K562 (cell line): ENCODE measurements at regions not wholly inside any gene's neighbourhood (a gene's known extent, or its start where the extent isn't known, plus 50 kb on each side); places are given as distances from the start of the nearest gene placed in this dataset.

Source experiments
- ATAC-seq: fragments of 200-7000 bp; cut with Tn5 transposase; 3 replicates; pipeline ENCODE4 v1.9.1; 2020; ENCODE audit warnings: moderate library complexity
- BruUV-seq: library from RNA; stranded (reverse); fragments of 400-500 nt; replicated peaks from 2 replicates; lab custom pipeline; 2021; lab: Mats Ljungman, UMichigan
- CTCF ChIA-PET: fragments of 300-600 bp; formaldehyde crosslinking; extraction: SDS; loops from one replicate; lab custom pipeline; 2021; ENCODE audit warnings: low intra/inter-chr PET ratio; lab: Yijun Ruan, JAX
- POLR2A ChIA-PET: fragments of 300-600, 350-650 bp; sonication (Branson Sonifier 250); formaldehyde crosslinking; extraction: SDS; loops from one replicate; lab custom pipeline; 2021; ENCODE audit warnings: antibody characterized with exemption, inconsistent platforms; lab: Yijun Ruan, JAX
- DNase-seq, 4 experiments: peaks; one replicate each; pipeline versions ENCODE4 v3.0.0 to v3.0.0-alpha.2; 2011 to 2018; ENCODE audit warnings: low spot score in 3 of 4, mixed read lengths in 3 of 4; ENCODE audit errors: extremely low read depth in 1 of 4
- FAIRE-seq: peaks from 2 replicates; lab custom pipeline; 2011; peaks lifted over from hg19 to GRCh38; lab: Jason Lieb, UNC
- H2AFZ ChIP-seq: 2 replicates; pipeline ENCODE4 v1.6.0; 2011; ENCODE audit warnings: low read depth, low read length, control low read depth, inconsistent platforms
- H3K27ac ChIP-seq: fragments of 200-600 bp; 3 replicates; pipeline ENCODE4 v1.8.0; 2011; ENCODE audit warnings: low read depth, mild to moderate bottlenecking, control low read depth, inconsistent platforms, low read length, moderate library complexity, mixed read lengths; ENCODE audit errors: extremely low read depth
- H3K27me3 ChIP-seq, 2 experiments: fragments of 300-600 bp in 1 of 2; 2 replicates in 1 of 2; 3 replicates in 1 of 2; pipeline versions ENCODE4 v1.6.0 to v1.8.0; 2011; ENCODE audit warnings: inconsistent platforms in 2 of 2, low read length in 2 of 2, mild to moderate bottlenecking in 1 of 2, mixed read lengths in 1 of 2, moderate library complexity in 1 of 2; ENCODE audit not compliant: control insufficient read depth in 2 of 2, insufficient read depth in 2 of 2
- H3K36me3 ChIP-seq: fragments of 300-600 bp; 3 replicates; pipeline ENCODE4 v1.8.0; 2011; ENCODE audit warnings: mild to moderate bottlenecking, low read length, inconsistent platforms; ENCODE audit not compliant: control insufficient read depth, insufficient read depth
- H3K4me1 ChIP-seq, 2 experiments: fragments of 200-600 bp in 1 of 2; replicated peaks in 1 of 2; 2 replicates in 1 of 2; 3 replicates in 1 of 2; pipeline versions ENCODE4 v1.5.1 to v1.8.0; 2011; ENCODE audit warnings: inconsistent platforms in 2 of 2, low read length in 2 of 2, mild to moderate bottlenecking in 1 of 2, mixed read lengths in 1 of 2, moderate library complexity in 1 of 2; ENCODE audit not compliant: control insufficient read depth in 2 of 2, insufficient read depth in 2 of 2
- H3K4me2 ChIP-seq: 2 replicates; pipeline ENCODE4 v1.6.1; 2011; ENCODE audit warnings: low read length, control low read depth, inconsistent platforms, mixed read lengths; ENCODE audit not compliant: insufficient read depth
- H3K4me3 ChIP-seq: fragments of 200-600 bp; sonication (generic), shearing (Covaris generic); 2 replicates; pipeline ENCODE4 v1.5.1; 2016; ENCODE audit warnings: control low read depth, inconsistent platforms
- H3K79me2 ChIP-seq: fragments of 200-600 bp; 3 replicates; pipeline ENCODE4 v1.8.0; 2011; ENCODE audit warnings: low read length, inconsistent platforms; ENCODE audit not compliant: control insufficient read depth, insufficient read depth
- H3K9ac ChIP-seq, 2 experiments: 2 replicates each; pipeline versions ENCODE4 v1.6.0 to v1.6.1; 2011; ENCODE audit warnings: low read depth in 2 of 2, low read length in 2 of 2, control low read depth in 1 of 2, inconsistent platforms in 1 of 2, mild to moderate bottlenecking in 1 of 2, mixed read lengths in 1 of 2; ENCODE audit not compliant: insufficient read depth in 1 of 2
- H3K9me1 ChIP-seq: one replicate; pipeline ENCODE4 v1.6.0; 2011; ENCODE audit warnings: inconsistent platforms, mild to moderate bottlenecking, low read length, moderate library complexity; ENCODE audit not compliant: control insufficient read depth, insufficient read depth
- H3K9me3 ChIP-seq: replicated peaks from 2 replicates; pipeline ENCODE4 v1.5.1; 2011; ENCODE audit warnings: low read depth, low read length, inconsistent platforms; ENCODE audit not compliant: control insufficient read depth, insufficient read depth
- H4K20me1 ChIP-seq: replicated peaks from 2 replicates; pipeline ENCODE4 v1.6.1; 2011; ENCODE audit warnings: low read length, inconsistent platforms, mixed read lengths; ENCODE audit not compliant: control insufficient read depth, insufficient read depth
- BRCA1 ChIP-seq, 2 experiments: fragments of 450-650 bp in 1 of 2; sonication (generic) in 1 of 2; formaldehyde crosslinking in 1 of 2; IDR thresholded peaks; 2 replicates each; pipeline versions ENCODE4 v1.5.0 to v1.6.1; 2017 to 2020; ENCODE audit warnings: mild to moderate bottlenecking in 1 of 2, missing genetic modification reagents in 1 of 2
- BRD9 ChIP-seq: fragments of 450-650 bp; IDR thresholded peaks from 2 replicates; pipeline ENCODE4 v1.6.1; 2018; ENCODE audit warnings: low read depth; ENCODE audit not compliant: partially characterized antibody
- CREB3 ChIP-seq: fragments of 450-650 bp; conservative IDR thresholded peaks from 2 replicates; pipeline ENCODE4 v1.6.1; 2016; ENCODE audit warnings: missing genetic modification characterization, low read depth, mild to moderate bottlenecking, missing compliant biosample characterization, moderate library complexity
- CXXC5 ChIP-seq: fragments of 250-450 bp; sonication (Bioruptor Pico); IDR thresholded peaks from 2 replicates; pipeline ENCODE4 v1.8.0; 2022; ENCODE audit warnings: inconsistent platforms, mild to moderate bottlenecking, moderate library complexity
- GTF2B ChIP-seq: IDR thresholded peaks from 2 replicates; pipeline ENCODE4 v1.6.1; 2011; ENCODE audit not compliant: insufficient read length; ENCODE audit errors: extremely low read depth
- HDAC2 ChIP-seq: fragments of 450-650 bp; IDR thresholded peaks from 2 replicates; pipeline ENCODE4 v1.6.1; 2016; ENCODE audit warnings: mild to moderate bottlenecking
- MEF2D ChIP-seq: conservative IDR thresholded peaks from 2 replicates; pipeline ENCODE4 v1.6.1; 2016; ENCODE audit warnings: low read depth, missing genetic modification characterization, missing compliant biosample characterization
- MYBL2 ChIP-seq, 2 experiments: fragments of 450-650 bp in 1 of 2; sonication (generic) in 1 of 2; formaldehyde crosslinking in 1 of 2; IDR thresholded peaks; 2 replicates each; pipeline versions ENCODE4 v1.6.1 to v1.8.1; 2017 to 2022; ENCODE audit warnings: borderline replicate concordance in 1 of 2, inconsistent platforms in 1 of 2, low read depth in 1 of 2, mild to moderate bottlenecking in 1 of 2, missing genetic modification reagents in 1 of 2, moderate library complexity in 1 of 2
- PKNOX1 ChIP-seq: fragments of 450-650 bp; IDR thresholded peaks from 2 replicates; pipeline ENCODE4 v1.6.1; 2016
- SIX5 ChIP-seq, 2 experiments: IDR thresholded peaks; 2 replicates each; pipeline ENCODE4 v1.6.1; 2011; ENCODE audit warnings: low read length in 2 of 2, borderline replicate concordance in 1 of 2, low read depth in 1 of 2, mild to moderate bottlenecking in 1 of 2, moderate library complexity in 1 of 2; ENCODE audit not compliant: insufficient read depth in 1 of 2
- USF2 ChIP-seq: sonication (generic); formaldehyde crosslinking; IDR thresholded peaks from 2 replicates; pipeline ENCODE4 v1.5.0; 2020; ENCODE audit warnings: missing genetic modification reagents
- ZC3H11A ChIP-seq: IDR thresholded peaks from 2 replicates; pipeline ENCODE4 v1.6.1; 2012; ENCODE audit warnings: low read depth, low read length, improper control_type of control experiment
- ZNF431 ChIP-seq: sonication (generic); formaldehyde crosslinking; IDR thresholded peaks from 2 replicates; pipeline ENCODE4 v1.8.0; 2022; ENCODE audit warnings: mild to moderate bottlenecking, missing genetic modification reagents
- ZNF764 ChIP-seq: fragments of 250-450 bp; sonication (Bioruptor Pico); IDR thresholded peaks from 2 replicates; pipeline ENCODE4 v1.4.0; 2020; ENCODE audit warnings: low read depth, mild to moderate bottlenecking, moderate library complexity
- whole genome bisulfite sequencing: fragments of 100-300 bp; shearing (Covaris generic); methylation state at CpG from one replicate; pipeline ENCODE4 v1.1.6; 2016; ENCODE audit warnings: low coverage, mixed read lengths; ENCODE audit not compliant: insufficient coverage; ENCODE audit errors: missing lambda C conversion rate; 5-methylcytosine and 5-hydroxymethylcytosine counted together
- in situ Hi-C: fragments of 300-500 bp; cut with MboI; formaldehyde crosslinking; loops from 4 replicates; pipeline ENCODE4 v1.15.0; 2018; ENCODE audit warnings: inconsistent platforms, mixed read lengths
- intact Hi-C: fragments of 100-400 bp; cut with micrococcal nuclease; formaldehyde crosslinking; loops from 2 replicates; pipeline ENCODE4 v1.14.2; 2022

- no peak overlapping the region for H3K27ac ChIP-seq
- no TSS peak for BruUV-seq
- H3K4me2 ChIP-seq: no peak overlapping the region
- H3K4me3 ChIP-seq: no peak overlapping the region
- no peaks in the 10 kb centered on the region for H3K36me3 ChIP-seq
- DNase-seq (no peak), ATAC-seq (no peak), FAIRE-seq (no peak)
- no peaks in the 10 kb centered on the region for H4K20me1 ChIP-seq
- in situ Hi-C loops (loop anchor here (10.0 kb wide), 1 partner anchor 243 kb away; no protein-coding TSS in a partner anchor), intact Hi-C loops (no loop called here)
- no peaks in the 10 kb centered on the region for H3K27me3 ChIP-seq
- 2% methylated on average over 7 of the region's 7 CpGs for WGBS
- no peaks in the 10 kb centered on the region for H3K79me2 ChIP-seq
- POLR2A ChIA-PET: no interaction called here
- H3K9me3 ChIP-seq: no peaks in the 10 kb centered on the region
- no peaks in the 10 kb centered on the region for H3K9me1 ChIP-seq
- no peaks in the 10 kb centered on the region for H3K4me1 ChIP-seq
- no peak overlapping the region for H2AFZ ChIP-seq
- CTCF ChIA-PET: no interaction called here
- no peak overlapping the region for H3K9ac ChIP-seq
- TF ChIP-seq BRCA1 (IDR thresholded peaks at IDR 0.05) (no peak), BRCA1 (CRISPR knock-in tag; IDR thresholded peaks at IDR 0.05) (no peak), PKNOX1 (no peak), ZNF764 (CRISPR knock-in tag) (no peak), USF2 (CRISPR knock-in tag) (no peak), ZNF431 (no peak), CREB3 (no peak), HDAC2 (no peak), GTF2B (no peak), ZC3H11A (no peak), MYBL2 (IDR thresholded peaks at IDR 0.05; ENCODE audit: low read depth) (no peak), MYBL2 (CRISPR knock-in tag; IDR thresholded peaks at IDR 0.05; ENCODE audit: borderline replicate concordance) (no peak), CXXC5 (no peak), SIX5 (IDR thresholded peaks at IDR 0.05; ENCODE audit: borderline replicate concordance in 1 of 2, insufficient read depth in 1 of 2, low read depth in 1 of 2, low read length in 2 of 2) (no peak), MEF2D (tag) (no peak), BRD9 (no peak)
Measured at GRCh38 chr13:105232006-105232405, 1303.5 kb downstream of the EFNB2 start.
